Stimulated activated CD8-positive, alpha-beta memory T cell treated with anti-CD3 and anti-CD28 coated beads, Interleukin-15, amount 100 ng/mL, for 4 hours (primary cell): ENCODE measurements at regions not wholly inside any gene's neighbourhood (a gene's known extent, or its start where the extent isn't known, plus 50 kb on each side); places are given as distances from the start of the nearest gene placed in this dataset.
"Not testable (repeated sequence)": the region's sequence is repeated elsewhere in the genome, so short reads cannot be mapped to it uniquely, and the experiment has no call there.

ENCODE experiments used
- DNase-seq, 2 donors: peaks; one replicate each; pipeline ENCODE4 v3.0.0-alpha.2; 2020; ENCODE audit warnings: low read depth in 2 of 2

- DNase-seq = no peak
Measured at GRCh38 chr2:47295131-47295980, 73.8 kb upstream of the EPCAM start.

- no peak for DNase-seq
Measured at GRCh38 chr2:47293976-47294375, 75.1 kb upstream of the EPCAM start.

- DNase-seq = no peak
Measured at GRCh38 chr2:47288864-47289263, 80.2 kb upstream of the EPCAM start.

- no peak for DNase-seq
Measured at GRCh38 chr2:47283659-47284058, 85.5 kb upstream of the EPCAM start.

GRCh38 chr2:47282621-47283272 is 86.4 kb upstream of the EPCAM start:
- no peak for DNase-seq

- not testable (repeated sequence) for DNase-seq
Measured at GRCh38 chr2:47279525-47279924, 89.6 kb upstream of the EPCAM start.

- DNase-seq = no peak
Measured at GRCh38 chr2:47277987-47278386, 91.1 kb upstream of the EPCAM start.

- no peak for DNase-seq
Measured at GRCh38 chr2:47277187-47277586, 91.9 kb upstream of the EPCAM start.

- DNase-seq = no peak
Measured at GRCh38 chr2:47276061-47276460, 93.0 kb upstream of the EPCAM start.

GRCh38 chr2:47274054-47274782 is 94.9 kb upstream of the EPCAM start:
- DNase-seq = no peak

GRCh38 chr2:47272905-47273758 is 96.0 kb upstream of the EPCAM start:
- DNase-seq = no peak

GRCh38 chr2:47272031-47272864 is 95.9 kb upstream of the CALM2 start:
- peak in 1 of 2 donors; percentile 15 for DNase-seq

- DNase-seq = no peak
Measured at GRCh38 chr2:47271054-47272000, 95.0 kb upstream of the CALM2 start.

- DNase-seq = no peak
Measured at GRCh38 chr2:47270421-47270820, 94.1 kb upstream of the CALM2 start.

- no peak for DNase-seq
Measured at GRCh38 chr2:47269316-47270232, 93.3 kb upstream of the CALM2 start.

- no peak for DNase-seq
Measured at GRCh38 chr2:47267711-47268086, 91.4 kb upstream of the CALM2 start.

GRCh38 chr2:47266939-47267710 is 90.8 kb upstream of the CALM2 start:
- no peak for DNase-seq

- DNase-seq = no peak
Measured at GRCh38 chr2:47265751-47266231, 89.5 kb upstream of the CALM2 start.
